ENCODE measurements at regions not wholly inside any gene's neighbourhood (a gene's known extent, or its start where the extent isn't known, plus 50 kb on each side); places are given as distances from the start of the nearest gene placed in this dataset.

- H3F3A ChIP-seq (replicated peaks; ENCODE audit: insufficient read depth), result no peaks in the 10 kb centered on the region
- ChIA-PET POLR2A (no interaction called here), CTCF (no interaction called here)
- TF ChIP-seq RXRA (IDR thresholded peaks at IDR 0.05; ENCODE audit: borderline replicate concordance, low read depth), result no peak
- no peak for TF ChIP-seq EP300 (IDR thresholded peaks at IDR 0.05; ENCODE audit: borderline replicate concordance in 1 of 2, low read depth in 1 of 2, low read length in 1 of 2)
- TF ChIP-seq FOSL2 (IDR thresholded peaks at IDR 0.05; ENCODE audit: borderline replicate concordance, low read depth), result no peak
- no peak for TF ChIP-seq SMC3 (IDR thresholded peaks at IDR 0.05; ENCODE audit: low read depth, low read length)
- H3K27me3 ChIP-seq (ENCODE audit: insufficient read depth), result no peaks in the 10 kb centered on the region
- no peak overlapping the region for H3K4me3 ChIP-seq (ENCODE audit: low read depth in 2 of 2, low read length in 1 of 2)
- no peaks in the 10 kb centered on the region for H4K20me1 ChIP-seq (ENCODE audit: insufficient read depth)
- 4% methylated on average over 3 of the region's 3 CpGs for WGBS (ENCODE audit: low lambda C conversion rate)
- no peak overlapping the region for H3K4me2 ChIP-seq
- H3K4me1 ChIP-seq (ENCODE audit: control insufficient read depth in 1 of 2, insufficient read depth in 2 of 2, low read depth in 1 of 2, low read length in 1 of 2), result no peaks in the 10 kb centered on the region
- H3K9ac ChIP-seq, result no peak overlapping the region
- no peaks in the 10 kb centered on the region for H3K9me2 ChIP-seq
- no peaks in the 10 kb centered on the region for H3K79me2 ChIP-seq (ENCODE audit: insufficient read depth)
- H3K9me3 ChIP-seq, result no peaks in the 10 kb centered on the region
- no peaks in the 10 kb centered on the region for H3K36me3 ChIP-seq (replicated peaks in 1 of 2; ENCODE audit: control insufficient read depth in 1 of 2, insufficient read depth in 2 of 2, low read length in 1 of 2)
- H3K27ac ChIP-seq (ENCODE audit: low read depth in 2 of 2, low read length in 1 of 2), result no peak overlapping the region
- no peak overlapping the region for H2AFZ ChIP-seq (ENCODE audit: low read depth)
- DNase-seq, result no peak
These were observed 78.6 kb downstream of the CCDC59 start for GRCh38 chr12:82279536-82280058.

GRCh38 chr12:82277582-82277981 lies 80.6 kb downstream of the CCDC59 start:
- no peaks in the 10 kb centered on the region for H4K20me1 ChIP-seq (ENCODE audit: insufficient read depth)
- no peaks in the 10 kb centered on the region for H3F3A ChIP-seq (replicated peaks; ENCODE audit: insufficient read depth)
- ChIA-PET POLR2A (no interaction called here), CTCF (no interaction called here)
- no peak overlapping the region for H3K9ac ChIP-seq
- no peak overlapping the region for H3K27ac ChIP-seq (ENCODE audit: low read depth in 2 of 2, low read length in 1 of 2)
- no peak overlapping the region for H3K4me3 ChIP-seq (ENCODE audit: low read depth in 2 of 2, low read length in 1 of 2)
- no peaks in the 10 kb centered on the region for H3K27me3 ChIP-seq (ENCODE audit: insufficient read depth)
- TF ChIP-seq TCF12 (IDR thresholded peaks at IDR 0.05), result no peak
- no peak for TF ChIP-seq TEAD4 (IDR thresholded peaks at IDR 0.05; ENCODE audit: borderline replicate concordance, insufficient read depth)
- TF ChIP-seq FOSL2 (IDR thresholded peaks at IDR 0.05; ENCODE audit: borderline replicate concordance, low read depth), result no peak
- TF ChIP-seq EZH2phosphoT487 (IDR thresholded peaks at IDR 0.05; ENCODE audit: borderline replicate concordance, low read depth), result no peak
- no peak for TF ChIP-seq SMC3 (IDR thresholded peaks at IDR 0.05; ENCODE audit: low read depth, low read length)
- no peak for TF ChIP-seq RAD21 (IDR thresholded peaks at IDR 0.05; ENCODE audit: low read length)
- TF ChIP-seq USF1 (IDR thresholded peaks at IDR 0.05; ENCODE audit: borderline replicate concordance, low read depth), result no peak
- TF ChIP-seq NFIC (IDR thresholded peaks at IDR 0.05; ENCODE audit: borderline replicate concordance), result no peak
- TF ChIP-seq ZBTB33 (IDR thresholded peaks at IDR 0.05; ENCODE audit: borderline replicate concordance, low read depth), result no peak
- TF ChIP-seq PBX3 (IDR thresholded peaks at IDR 0.05), result no peak
- TF ChIP-seq EP300 (IDR thresholded peaks at IDR 0.05; ENCODE audit: borderline replicate concordance in 1 of 2, low read depth in 1 of 2, low read length in 1 of 2), result no peak
- no peak for TF ChIP-seq FOXJ3 (CRISPR knock-in tag; IDR thresholded peaks at IDR 0.05)
- TF ChIP-seq CTCF (IDR thresholded peaks at IDR 0.05), result no peak
- no peak for TF ChIP-seq RXRA (IDR thresholded peaks at IDR 0.05; ENCODE audit: borderline replicate concordance, low read depth)
- H3K4me2 ChIP-seq, result no peak overlapping the region
- H2AFZ ChIP-seq (ENCODE audit: low read depth), result no peak overlapping the region
- WGBS (ENCODE audit: low lambda C conversion rate), result 16% methylated on average over 4 of the region's 4 CpGs
- H3K4me1 ChIP-seq (ENCODE audit: control insufficient read depth in 1 of 2, insufficient read depth in 2 of 2, low read depth in 1 of 2, low read length in 1 of 2), result no peaks in the 10 kb centered on the region
- H3K9me3 ChIP-seq, result no peaks in the 10 kb centered on the region
- DNase-seq, result no peak
- no peaks in the 10 kb centered on the region for H3K79me2 ChIP-seq (ENCODE audit: insufficient read depth)
- no peaks in the 10 kb centered on the region for H3K36me3 ChIP-seq (replicated peaks in 1 of 2; ENCODE audit: control insufficient read depth in 1 of 2, insufficient read depth in 2 of 2, low read length in 1 of 2)
- H3K9me2 ChIP-seq, result no peaks in the 10 kb centered on the region
